H7 (cell line): ENCODE measurements at regions not wholly inside any gene's neighbourhood (a gene's known extent, or its start where the extent isn't known, plus 50 kb on each side); places are given as distances from the start of the nearest gene placed in this dataset.

Source experiments
- DNase-seq: peaks from one replicate; pipeline ENCODE4 v3.0.0; 2012
- H3K27me3 ChIP-seq: 2 replicates; pipeline ENCODE4 v1.6.0; 2011; ENCODE audit warnings: mild to moderate bottlenecking, low read length; ENCODE audit not compliant: control insufficient read depth, insufficient read depth
- H3K36me3 ChIP-seq: replicated peaks from 2 replicates; pipeline ENCODE4 v1.5.1; 2011; ENCODE audit warnings: low read length; ENCODE audit not compliant: control insufficient read depth, insufficient read depth
- H3K4me3 ChIP-seq: 2 replicates; pipeline ENCODE4 v1.5.1; 2011; ENCODE audit warnings: low read depth, mild to moderate bottlenecking, control low read depth, low read length, moderate library complexity; ENCODE audit not compliant: insufficient read depth

DNA sequence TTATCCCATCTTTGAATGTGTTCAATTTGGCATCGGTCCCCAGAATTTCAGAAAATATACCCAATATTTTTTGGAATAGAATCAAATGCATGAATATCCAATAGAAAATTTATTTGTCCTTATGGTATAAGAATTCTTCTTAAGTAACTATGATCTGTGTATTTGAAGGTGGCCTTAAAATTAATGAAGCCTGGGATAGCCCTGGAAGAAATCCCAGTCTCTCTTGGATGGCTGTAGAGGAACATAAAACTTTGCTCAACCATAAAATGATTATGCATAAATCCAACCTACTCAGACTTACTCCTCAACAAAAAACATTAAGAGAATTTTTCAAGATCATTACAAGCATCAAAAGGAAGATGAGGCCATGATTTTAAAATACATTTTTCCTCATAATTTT lies 269.4 kb upstream of the SMIM31 start:
- Histone ChIP-seq H3K36me3 (no peaks in the 10 kb centered on the region), H3K27me3 (no peaks in the 10 kb centered on the region), H3K4me3 (no peak overlapping the region)
- no peak for DNase-seq

DNA sequence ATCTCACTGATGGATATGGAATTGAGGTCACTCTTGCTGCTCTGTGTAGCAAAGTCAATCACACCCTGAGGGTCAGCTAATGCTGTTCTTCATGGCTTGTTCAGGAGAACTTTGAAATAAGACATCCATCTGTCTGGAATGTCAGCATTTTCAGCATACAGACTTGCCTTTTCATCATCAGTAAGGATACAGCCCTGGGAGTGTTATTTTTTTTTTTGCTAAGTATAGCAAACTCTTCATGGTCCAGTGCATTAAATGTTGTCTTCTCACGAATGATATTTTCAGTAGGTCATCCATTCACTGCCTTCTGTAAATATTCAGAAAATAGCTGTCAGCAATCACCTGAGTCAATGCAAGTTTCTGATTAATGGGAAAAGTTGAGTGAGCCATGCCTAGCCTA lies 268.8 kb upstream of the SMIM31 start:
- DNase-seq = no peak
- Histone ChIP-seq H3K27me3 (no peaks in the 10 kb centered on the region), H3K4me3 (no peak overlapping the region)

DNA sequence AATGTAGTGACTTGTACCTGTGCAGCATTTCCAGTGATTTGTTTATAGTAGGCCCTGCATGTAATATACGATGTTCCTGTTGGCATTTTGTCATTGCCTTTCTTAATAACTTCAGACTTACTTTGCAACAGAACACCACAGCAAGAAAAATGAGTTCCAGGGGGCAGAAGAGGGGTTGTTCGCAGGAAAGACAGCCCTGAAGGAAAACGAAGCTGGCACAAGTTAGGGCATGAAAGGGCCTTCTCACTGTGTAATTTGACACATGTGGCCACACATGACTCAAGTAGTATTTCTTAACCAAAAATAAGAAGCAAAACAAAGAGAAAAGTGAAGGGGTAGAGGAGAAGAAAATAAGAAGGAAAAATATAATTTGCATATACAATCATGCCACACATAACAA lies 265.8 kb upstream of the SMIM31 start:
- H3K27me3 ChIP-seq = no peaks in the 10 kb centered on the region
- no peaks in the 10 kb centered on the region for H3K36me3 ChIP-seq
- DNase-seq = no peak
- H3K4me3 ChIP-seq = no peak overlapping the region

More for the DNA sequence above, 268.8 kb upstream of the SMIM31 start:
- H3K36me3 ChIP-seq = no peaks in the 10 kb centered on the region

DNA sequence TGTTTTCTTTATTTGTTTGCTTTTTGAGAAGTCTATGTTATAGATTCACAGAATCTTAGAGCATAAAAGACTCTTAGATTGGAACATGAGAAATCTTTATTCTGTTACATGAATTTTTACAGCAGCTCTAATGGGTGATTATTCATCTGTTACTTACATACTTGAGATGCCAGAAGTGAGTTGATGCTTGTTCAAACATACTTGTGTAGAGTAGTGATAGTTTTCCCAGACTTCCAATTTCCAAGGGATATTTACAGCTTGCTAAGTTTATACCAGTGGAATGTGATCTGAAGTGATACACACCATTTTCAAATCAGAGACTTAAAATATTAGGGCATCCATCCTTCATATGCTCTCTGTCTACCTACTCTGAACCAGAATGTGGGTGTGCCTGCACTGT lies 252.9 kb upstream of the SMIM31 start:
- Histone ChIP-seq H3K4me3 (no peak overlapping the region), H3K27me3 (no peaks in the 10 kb centered on the region), H3K36me3 (no peaks in the 10 kb centered on the region)
- DNase-seq = no peak

DNA sequence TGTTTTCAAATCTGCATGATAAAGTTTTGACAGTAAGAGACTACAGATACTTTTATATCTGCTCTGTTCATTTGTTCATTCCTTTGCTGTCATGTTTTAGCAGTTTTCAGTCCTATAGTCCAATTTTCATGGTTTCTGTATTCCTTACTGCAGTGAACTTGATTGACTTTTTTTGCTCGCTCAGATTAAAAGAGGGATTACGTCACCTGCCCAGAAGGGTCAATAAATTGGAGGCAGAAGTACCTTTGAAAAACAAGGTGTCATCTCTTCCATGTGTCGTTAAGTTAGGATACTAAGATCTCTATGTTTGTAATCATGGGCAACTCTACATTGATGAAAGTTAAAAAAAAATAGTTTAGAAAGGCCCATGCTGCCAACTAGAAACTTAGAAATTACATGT lies 250.1 kb upstream of the SMIM31 start:
- DNase-seq = no peak
- Histone ChIP-seq H3K27me3 (no peaks in the 10 kb centered on the region), H3K36me3 (no peaks in the 10 kb centered on the region), H3K4me3 (no peak overlapping the region)

DNA sequence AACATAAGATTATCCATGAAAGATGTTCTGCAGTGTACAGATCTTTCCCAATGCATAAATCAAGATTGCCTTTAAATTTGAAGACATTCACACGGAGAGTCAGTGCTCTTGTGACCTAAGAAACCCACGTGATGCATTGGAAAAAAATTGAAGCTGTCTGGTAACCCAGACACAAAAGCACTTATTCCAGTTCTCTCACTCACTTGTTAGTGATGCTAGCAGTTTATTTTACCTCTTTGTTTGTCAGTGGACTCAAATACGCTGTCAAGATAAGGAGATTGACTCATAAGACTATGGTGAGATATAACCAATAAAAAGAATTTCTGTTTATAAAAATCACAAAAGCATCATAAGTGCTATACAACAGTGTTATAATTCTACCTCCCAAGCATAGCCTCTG lies 245.8 kb upstream of the SMIM31 start:
- H3K27me3 ChIP-seq = no peaks in the 10 kb centered on the region
- H3K36me3 ChIP-seq = no peaks in the 10 kb centered on the region
- H3K4me3 ChIP-seq = no peak overlapping the region
- no peak for DNase-seq

DNA sequence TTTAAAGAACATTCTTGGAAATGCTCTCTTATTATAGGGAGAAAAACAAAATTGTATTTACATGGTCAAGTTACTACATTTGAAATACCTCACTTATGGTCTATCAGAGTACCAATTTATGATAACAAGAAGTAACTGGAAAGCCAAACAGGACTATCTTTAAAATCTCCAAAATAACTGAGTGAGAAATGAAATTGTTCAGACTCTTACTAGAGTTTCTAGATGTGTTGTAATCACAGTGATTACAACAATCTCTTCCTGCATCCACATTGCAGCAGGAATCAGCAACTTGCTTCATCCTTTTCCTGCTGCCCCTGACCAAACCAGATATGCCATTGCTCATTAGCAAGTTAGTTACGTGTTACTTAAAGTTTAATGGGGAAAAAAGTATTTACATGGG lies 245.2 kb upstream of the SMIM31 start:
- no peak for DNase-seq
- Histone ChIP-seq H3K36me3 (no peaks in the 10 kb centered on the region), H3K4me3 (no peak overlapping the region), H3K27me3 (no peaks in the 10 kb centered on the region)

DNA sequence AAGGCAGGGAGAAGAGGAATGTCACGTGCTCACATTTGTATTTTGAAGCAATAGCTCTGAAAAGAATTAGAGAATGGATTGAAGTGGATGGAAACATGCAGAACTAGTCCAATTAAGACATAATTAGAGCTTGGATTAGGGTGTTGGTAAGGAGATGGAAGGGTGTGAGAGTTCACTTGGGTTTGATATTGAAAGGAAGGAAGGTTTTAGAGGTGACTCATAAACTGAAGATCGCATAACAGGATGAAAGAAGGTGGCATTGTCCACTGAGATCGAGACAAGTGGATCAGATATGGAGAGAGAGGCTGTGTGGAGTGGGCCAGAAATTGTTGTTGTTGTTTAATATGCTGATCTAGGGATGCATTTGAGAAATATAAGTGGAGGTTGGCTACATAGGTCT lies 244.0 kb upstream of the SMIM31 start:
- no peaks in the 10 kb centered on the region for H3K27me3 ChIP-seq
- no peaks in the 10 kb centered on the region for H3K36me3 ChIP-seq
- no peak for DNase-seq
- H3K4me3 ChIP-seq = no peak overlapping the region

DNA sequence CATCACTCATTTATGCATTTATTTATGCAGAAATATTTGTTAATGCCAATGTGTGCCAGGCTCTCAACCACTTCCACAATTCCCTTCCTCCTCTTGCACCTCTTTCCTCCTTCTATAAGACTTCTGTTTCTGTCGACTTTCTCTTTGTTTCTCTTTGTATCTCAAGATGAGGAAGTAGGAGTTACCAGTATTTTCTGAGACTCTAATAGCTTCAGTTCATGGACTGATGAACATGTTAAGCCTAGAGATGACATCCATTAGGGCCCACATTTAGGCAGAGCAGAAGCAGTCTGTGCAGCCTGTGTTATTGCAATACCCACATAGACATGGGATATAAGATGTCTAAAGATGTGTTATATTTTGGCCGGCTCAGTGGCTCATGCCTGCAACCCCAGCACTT lies 241.8 kb upstream of the SMIM31 start:
- Histone ChIP-seq H3K27me3 (no peaks in the 10 kb centered on the region), H3K36me3 (no peaks in the 10 kb centered on the region), H3K4me3 (no peak overlapping the region)
- DNase-seq = no peak

DNA sequence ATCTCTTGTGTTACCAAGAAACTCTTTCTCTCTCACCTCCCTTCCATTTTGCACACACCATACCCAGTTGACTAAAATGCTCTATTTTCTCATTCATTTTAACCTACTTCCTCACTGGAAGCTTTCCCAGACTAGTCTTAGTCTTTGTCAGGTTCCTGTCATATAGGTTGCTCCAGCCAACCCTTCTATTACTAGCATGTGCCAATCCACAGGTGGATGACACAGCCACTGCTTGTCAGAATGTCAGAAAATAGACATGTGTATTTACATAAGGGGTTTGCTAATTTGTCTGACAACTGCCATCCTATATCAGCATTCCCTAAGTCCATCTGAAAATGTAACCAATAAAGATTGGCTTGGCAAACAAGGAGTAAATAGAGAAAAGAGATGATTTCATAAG lies 239.2 kb upstream of the SMIM31 start:
- no peak for DNase-seq
- H3K27me3 ChIP-seq = no peaks in the 10 kb centered on the region
- H3K36me3 ChIP-seq = no peaks in the 10 kb centered on the region
- H3K4me3 ChIP-seq = no peak overlapping the region

DNA sequence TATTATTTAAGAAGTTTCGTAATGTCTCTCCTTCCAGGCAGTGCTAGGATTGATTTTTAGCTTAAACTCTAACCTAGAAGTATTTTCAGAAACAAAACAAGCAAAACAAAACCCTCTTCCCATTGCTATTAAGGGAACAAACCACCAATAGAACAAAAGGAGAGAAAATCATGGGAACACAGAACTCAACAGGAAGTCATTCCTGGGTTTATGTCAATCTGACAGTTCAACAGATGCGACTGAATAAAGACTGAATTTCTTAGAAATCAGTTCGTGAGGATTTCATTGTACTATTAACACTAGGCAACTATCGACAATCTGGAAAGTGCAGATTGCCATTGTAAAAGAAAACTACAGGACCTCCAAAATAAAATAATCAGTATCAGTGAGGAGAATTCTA lies 229.1 kb upstream of the SMIM31 start:
- no peak for DNase-seq
- no peaks in the 10 kb centered on the region for H3K27me3 ChIP-seq
- H3K4me3 ChIP-seq = no peak overlapping the region
- no peaks in the 10 kb centered on the region for H3K36me3 ChIP-seq

DNA sequence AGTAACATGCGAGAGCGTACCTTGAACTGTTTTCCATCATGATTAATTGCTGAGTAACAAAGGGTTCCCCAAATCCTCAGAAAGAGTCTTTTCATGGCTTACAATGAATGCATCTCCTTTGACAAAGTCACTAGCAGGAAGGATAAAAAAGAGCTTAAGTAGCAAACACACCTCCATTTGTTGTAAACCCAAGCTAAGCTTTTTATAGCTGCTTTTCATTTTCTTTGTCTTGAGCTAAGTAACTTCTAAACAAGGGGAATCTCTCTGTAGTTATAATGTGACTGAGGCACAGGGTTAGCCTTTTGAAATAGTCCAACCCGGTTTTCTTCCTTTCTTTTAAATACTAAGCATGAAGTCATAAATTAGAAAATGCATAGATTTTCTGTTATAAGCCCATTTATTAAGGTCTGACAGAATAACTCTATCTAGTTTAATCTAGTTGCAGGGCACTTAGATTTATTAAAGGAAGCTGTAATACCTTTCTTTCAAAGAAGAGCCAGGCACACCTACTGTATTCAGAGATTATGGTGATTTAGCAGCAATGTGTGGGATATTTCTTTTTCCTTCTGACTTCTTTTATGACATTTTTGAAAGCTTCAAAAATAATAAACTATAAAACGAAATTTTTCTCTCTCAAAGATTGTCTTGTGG lies 226.9 kb upstream of the SMIM31 start:
- no peaks in the 10 kb centered on the region for H3K36me3 ChIP-seq
- no peak overlapping the region for H3K4me3 ChIP-seq
- H3K27me3 ChIP-seq = no peaks in the 10 kb centered on the region
- DNase-seq = no peak

DNA sequence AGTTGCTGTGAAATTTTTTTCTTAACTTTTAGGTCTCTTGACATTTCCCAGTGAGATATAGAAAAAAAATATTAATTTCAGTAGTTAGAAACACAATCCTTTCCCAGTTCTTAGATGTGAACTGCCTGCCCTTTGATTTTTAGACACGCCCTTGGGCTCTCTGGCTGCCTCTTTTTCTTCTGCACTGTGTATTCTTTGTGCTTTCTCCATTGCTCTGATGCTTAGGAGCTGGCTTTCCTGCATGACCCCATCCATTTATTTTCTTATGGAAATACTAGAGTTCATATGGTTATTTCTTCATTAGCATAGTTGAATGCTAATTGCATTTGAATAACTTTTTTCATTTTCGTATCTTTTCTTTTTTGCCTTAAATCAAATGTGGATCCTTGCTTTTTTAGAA lies 224.9 kb upstream of the SMIM31 start:
- no peak overlapping the region for H3K4me3 ChIP-seq
- no peaks in the 10 kb centered on the region for H3K36me3 ChIP-seq
- H3K27me3 ChIP-seq = no peaks in the 10 kb centered on the region
- no peak for DNase-seq

DNA sequence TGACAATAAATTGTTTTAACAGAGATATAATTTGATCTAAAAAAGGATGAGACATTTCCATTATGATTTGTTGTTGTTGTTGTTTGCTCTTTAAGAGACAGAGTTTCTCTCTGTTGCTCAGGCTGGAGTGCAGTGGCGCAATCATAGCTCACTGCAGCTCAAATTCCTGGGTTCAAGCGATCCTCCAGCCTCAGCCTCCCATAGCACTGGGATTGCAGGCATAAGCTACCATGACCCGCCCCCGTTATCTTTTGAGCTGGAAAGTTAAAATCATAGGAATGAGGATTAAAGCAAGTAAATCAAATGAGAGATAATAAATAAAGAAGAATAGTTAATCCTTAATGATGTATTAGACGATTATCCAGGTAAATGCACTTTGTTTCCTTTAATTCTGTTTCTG lies 224.4 kb upstream of the SMIM31 start:
- H3K27me3 ChIP-seq = no peaks in the 10 kb centered on the region
- H3K4me3 ChIP-seq = no peak overlapping the region
- H3K36me3 ChIP-seq = no peaks in the 10 kb centered on the region
- DNase-seq = no peak

DNA sequence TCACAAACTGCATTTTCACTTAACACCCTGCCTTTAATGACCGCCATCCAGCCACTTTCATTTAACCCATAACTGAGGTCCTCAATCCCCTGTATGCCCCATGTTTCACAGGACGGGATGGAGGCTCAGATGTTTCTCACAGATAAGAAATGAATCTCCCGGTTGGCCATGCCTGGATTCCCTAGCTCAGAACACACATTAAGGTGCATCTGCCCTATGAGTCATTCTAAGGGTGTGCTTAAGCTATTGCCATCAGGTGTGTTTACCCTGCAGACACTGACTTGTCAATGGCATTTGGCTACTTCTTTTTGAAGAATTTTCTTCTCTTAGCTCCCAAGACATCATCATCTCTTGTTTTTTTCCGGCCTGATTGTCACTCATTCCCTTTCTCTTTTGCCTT lies 222.6 kb upstream of the SMIM31 start:
- Histone ChIP-seq H3K4me3 (no peak overlapping the region), H3K27me3 (no peaks in the 10 kb centered on the region), H3K36me3 (no peaks in the 10 kb centered on the region)
- DNase-seq = no peak

DNA sequence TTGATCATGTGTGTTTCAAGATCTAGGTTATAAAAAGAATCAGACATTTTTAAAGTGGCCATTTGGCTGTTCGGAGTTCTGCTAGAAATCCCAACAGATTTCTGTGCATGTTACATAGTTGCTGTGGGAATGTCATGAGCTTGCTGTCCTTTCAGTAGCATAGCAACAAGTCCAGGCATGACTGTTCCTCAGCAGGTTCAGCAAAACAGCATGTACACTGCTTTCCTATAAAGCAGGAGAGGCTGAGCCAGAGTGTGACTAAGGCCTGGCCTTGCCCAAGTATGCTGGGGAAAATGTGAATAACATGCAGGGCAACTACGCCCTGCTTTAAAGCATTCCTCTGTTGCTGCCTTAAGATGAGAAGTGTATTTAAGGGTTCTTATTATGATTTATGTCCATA lies 217.1 kb upstream of the SMIM31 start:
- no peak for DNase-seq
- H3K4me3 ChIP-seq = no peak overlapping the region
- no peaks in the 10 kb centered on the region for H3K36me3 ChIP-seq
- no peaks in the 10 kb centered on the region for H3K27me3 ChIP-seq
